Gastroesophageal sphincter (tissue), 3 donors: ENCODE measurements at regions not wholly inside any gene's neighbourhood (a gene's known extent, or its start where the extent isn't known, plus 50 kb on each side); places are given as distances from the start of the nearest gene placed in this dataset.

Source experiments
- EP300 ChIP-seq: sonication (generic); formaldehyde crosslinking; IDR thresholded peaks from one replicate; pipeline ENCODE4 v1.6.1; 2017; ENCODE audit warnings: antibody characterized with exemption, mild to moderate bottlenecking
- POLR2A ChIP-seq, 2 donors: fragments of 450-650 bp; IDR thresholded peaks; one replicate each; pipeline ENCODE4 v1.6.1; 2017; ENCODE audit warnings: antibody characterized with exemption in 2 of 2, mild to moderate bottlenecking in 2 of 2, moderate library complexity in 1 of 2
- POLR2AphosphoS5 ChIP-seq: sonication (generic); formaldehyde crosslinking; IDR thresholded peaks from one replicate; pipeline ENCODE4 v1.6.1; 2017; ENCODE audit warnings: antibody characterized with exemption
- TF ChIP-seq, protein P1 (sequence below), 4 experiments: fragments of 200-600 bp in 2 of 4; fragments of 450-650 bp in 2 of 4; sonication (generic) in 1 of 4; IDR thresholded peaks; one replicate each; pipeline ENCODE4 v1.5.1; 2017 to 2019; ENCODE audit warnings: antibody characterized with exemption in 4 of 4, mild to moderate bottlenecking in 2 of 4, moderate library complexity in 2 of 4

DNA sequence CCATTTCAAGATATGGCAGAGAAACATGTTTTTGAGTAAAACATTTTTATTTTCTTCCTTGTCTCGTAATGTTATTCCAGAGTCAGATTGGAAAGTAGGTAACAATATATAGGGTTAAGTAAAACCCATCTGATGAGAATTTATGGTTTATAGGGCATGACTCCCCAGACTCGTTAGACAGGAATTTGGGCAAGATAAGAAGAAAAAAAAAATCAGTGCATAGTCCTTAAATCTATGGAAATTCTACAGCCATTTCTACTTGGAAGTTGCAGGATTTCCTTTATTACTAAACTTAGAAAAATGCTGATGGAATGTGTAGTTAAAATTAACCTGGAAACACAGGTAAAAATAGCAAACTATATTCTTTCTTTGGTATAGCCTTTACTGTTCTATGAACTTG lies 366.1 kb upstream of the MAGEB16 start:
- no peak for TF ChIP-seq EP300
- TF ChIP-seq, protein P1, sequence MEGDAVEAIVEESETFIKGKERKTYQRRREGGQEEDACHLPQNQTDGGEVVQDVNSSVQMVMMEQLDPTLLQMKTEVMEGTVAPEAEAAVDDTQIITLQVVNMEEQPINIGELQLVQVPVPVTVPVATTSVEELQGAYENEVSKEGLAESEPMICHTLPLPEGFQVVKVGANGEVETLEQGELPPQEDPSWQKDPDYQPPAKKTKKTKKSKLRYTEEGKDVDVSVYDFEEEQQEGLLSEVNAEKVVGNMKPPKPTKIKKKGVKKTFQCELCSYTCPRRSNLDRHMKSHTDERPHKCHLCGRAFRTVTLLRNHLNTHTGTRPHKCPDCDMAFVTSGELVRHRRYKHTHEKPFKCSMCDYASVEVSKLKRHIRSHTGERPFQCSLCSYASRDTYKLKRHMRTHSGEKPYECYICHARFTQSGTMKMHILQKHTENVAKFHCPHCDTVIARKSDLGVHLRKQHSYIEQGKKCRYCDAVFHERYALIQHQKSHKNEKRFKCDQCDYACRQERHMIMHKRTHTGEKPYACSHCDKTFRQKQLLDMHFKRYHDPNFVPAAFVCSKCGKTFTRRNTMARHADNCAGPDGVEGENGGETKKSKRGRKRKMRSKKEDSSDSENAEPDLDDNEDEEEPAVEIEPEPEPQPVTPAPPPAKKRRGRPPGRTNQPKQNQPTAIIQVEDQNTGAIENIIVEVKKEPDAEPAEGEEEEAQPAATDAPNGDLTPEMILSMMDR (IDR thresholded peaks at IDR 0.05): no peak
- no peak for TF ChIP-seq POLR2AphosphoS5
- no peak for TF ChIP-seq POLR2A (IDR thresholded peaks at IDR 0.05)
